ENCODE measurements at regions not wholly inside any gene's neighbourhood (a gene's known extent, or its start where the extent isn't known, plus 50 kb on each side); places are given as distances from the start of the nearest gene placed in this dataset.

DNA sequence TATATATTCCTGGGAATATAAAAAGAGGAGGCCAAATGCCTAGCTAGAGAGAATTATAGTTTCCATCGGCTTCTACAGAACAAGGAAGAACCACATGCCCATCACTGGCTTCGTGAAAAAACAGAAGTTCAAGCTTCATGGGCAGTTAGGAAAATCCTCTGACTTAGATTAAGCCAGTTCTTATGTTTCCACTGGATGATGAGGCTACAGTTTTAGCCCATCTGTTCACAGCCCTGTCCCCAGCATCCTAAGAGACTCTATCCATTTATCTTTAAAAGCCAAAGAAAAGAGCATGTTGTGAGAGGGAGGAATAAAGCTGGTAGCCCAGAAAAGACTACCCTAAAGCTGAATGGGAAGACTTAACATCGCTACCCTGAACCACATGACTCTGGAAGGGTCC, 285.5 kb upstream of the WWC1 start:
- CTCF ChIA-PET (ENCODE audit: partially characterized antibody): no interaction called here
- no peaks in the 10 kb centered on the region for H3K4me1 ChIP-seq (ENCODE audit: insufficient read depth, low read length)
- Mint-ChIP-seq H3K27ac (no peak overlapping the region), H3K9me3 (peaks cover 0 to 2% (median 0%) of the 10 kb centered on the region in 8 donors), H3K4me3 (no peak overlapping the region), H3K36me3 (no peaks in the 10 kb centered on the region), H3K4me1 (no peaks in the 10 kb centered on the region), H3K27me3 (no peaks in the 10 kb centered on the region)
- H3K36me3 ChIP-seq (ENCODE audit: insufficient read depth, low read length): no peaks in the 10 kb centered on the region
- no peak overlapping the region for H3K27ac ChIP-seq (ENCODE audit: low read depth, low read length)
- POLR2A ChIA-PET (ENCODE audit: partially characterized antibody): no interaction called here
- no peaks in the 10 kb centered on the region for H3K27me3 ChIP-seq (ENCODE audit: insufficient read depth, low read length)
- no peaks in the 10 kb centered on the region for H3K9me3 ChIP-seq (ENCODE audit: control insufficient read depth in 1 of 2, low read length in 2 of 2)
- no peak for DNase-seq
- no peak overlapping the region for H3K4me3 ChIP-seq (ENCODE audit: low read length in 2 of 2)
- intact Hi-C loops (cut with micrococcal nuclease): no loop called here

DNA sequence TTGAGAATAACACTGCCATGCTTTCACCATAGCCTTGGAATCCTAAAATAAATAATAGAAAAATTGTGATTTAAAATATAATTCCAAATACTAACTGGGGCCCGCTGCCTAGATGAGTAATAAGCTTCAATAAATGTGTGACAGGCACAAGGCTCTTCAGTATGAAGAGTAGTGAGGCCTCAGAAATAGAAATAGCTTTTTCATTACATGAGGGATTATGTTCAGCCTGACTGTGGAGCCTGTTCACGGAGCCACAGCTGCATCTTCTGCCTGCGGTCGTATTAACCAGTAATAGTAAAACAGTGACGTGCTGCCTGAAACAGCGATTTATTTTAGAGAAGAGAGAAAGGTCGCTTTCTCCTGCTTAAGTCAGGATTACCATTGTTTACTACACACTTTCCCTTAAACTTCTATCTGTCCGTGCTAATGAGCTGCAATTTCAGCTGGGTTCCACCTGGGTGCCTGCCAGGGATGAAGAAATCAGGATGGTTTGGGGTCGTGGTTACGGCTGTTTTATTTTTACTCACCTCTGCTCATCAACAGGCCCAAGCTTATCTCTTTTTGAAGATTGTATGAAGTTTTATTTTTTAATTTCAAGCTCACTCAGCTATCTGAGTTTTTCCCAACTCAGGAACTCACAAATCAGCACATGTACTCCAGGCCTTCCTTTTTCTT, 284.9 kb upstream of the WWC1 start:
- Mint-ChIP-seq H3K4me3 (no peak overlapping the region), H3K27me3 (no peaks in the 10 kb centered on the region), H3K4me1 (no peaks in the 10 kb centered on the region), H3K27ac (no peak overlapping the region), H3K9me3 (peaks cover 0 to 2% (median 0%) of the 10 kb centered on the region in 8 donors), H3K36me3 (no peaks in the 10 kb centered on the region)
- POLR2A ChIA-PET (ENCODE audit: partially characterized antibody): no interaction called here
- DNase-seq: no peak
- Histone ChIP-seq H3K4me1 (ENCODE audit: insufficient read depth, low read length) (no peaks in the 10 kb centered on the region), H3K36me3 (ENCODE audit: insufficient read depth, low read length) (no peaks in the 10 kb centered on the region), H3K27ac (ENCODE audit: low read depth, low read length) (no peak overlapping the region), H3K4me3 (ENCODE audit: low read length in 2 of 2) (no peak overlapping the region), H3K9me3 (ENCODE audit: control insufficient read depth in 1 of 2, low read length in 2 of 2) (no peaks in the 10 kb centered on the region), H3K27me3 (ENCODE audit: insufficient read depth, low read length) (no peaks in the 10 kb centered on the region)
- CTCF ChIA-PET (ENCODE audit: partially characterized antibody): no interaction called here
- intact Hi-C loops (cut with micrococcal nuclease): no loop called here

DNA sequence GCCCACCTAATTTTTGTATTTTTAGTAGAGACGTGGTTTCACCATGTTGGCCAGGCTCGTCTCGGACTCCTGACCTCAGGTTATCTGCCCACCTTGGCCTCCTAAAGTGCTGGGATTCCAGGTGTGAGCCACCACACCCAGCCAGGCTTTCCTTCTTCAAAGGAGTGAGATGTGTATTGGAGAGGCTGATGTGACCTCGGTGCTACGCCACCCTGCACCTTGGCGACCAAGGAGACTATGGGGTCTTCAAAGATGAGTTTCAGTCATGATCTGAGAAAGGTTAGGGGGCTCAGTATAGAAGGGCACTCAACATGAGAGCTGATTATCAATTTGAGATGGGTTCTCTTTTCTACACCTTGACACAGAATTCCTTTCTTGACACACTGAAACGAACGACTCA, 284.2 kb upstream of the WWC1 start:
- POLR2A ChIA-PET (ENCODE audit: partially characterized antibody): no interaction called here
- Mint-ChIP-seq H3K9me3 (peaks cover 0 to 2% (median 0%) of the 10 kb centered on the region in 8 donors), H3K27me3 (no peaks in the 10 kb centered on the region), H3K4me1 (no peaks in the 10 kb centered on the region), H3K36me3 (no peaks in the 10 kb centered on the region), H3K4me3 (no peak overlapping the region), H3K27ac (no peak overlapping the region)
- Histone ChIP-seq H3K27me3 (ENCODE audit: insufficient read depth, low read length) (no peaks in the 10 kb centered on the region), H3K4me1 (ENCODE audit: insufficient read depth, low read length) (no peaks in the 10 kb centered on the region), H3K9me3 (ENCODE audit: control insufficient read depth in 1 of 2, low read length in 2 of 2) (no peaks in the 10 kb centered on the region), H3K36me3 (ENCODE audit: insufficient read depth, low read length) (no peaks in the 10 kb centered on the region), H3K27ac (ENCODE audit: low read depth, low read length) (no peak overlapping the region), H3K4me3 (ENCODE audit: low read length in 2 of 2) (no peak overlapping the region)
- CTCF ChIA-PET (ENCODE audit: partially characterized antibody): interaction anchor here (0.7 kb wide), 2 partner anchors 10 to 88 kb away, joined by 3 read pairs; no protein-coding TSS in a partner anchor
- intact Hi-C loops (cut with micrococcal nuclease): no loop called here
- DNase-seq: no peak

DNA sequence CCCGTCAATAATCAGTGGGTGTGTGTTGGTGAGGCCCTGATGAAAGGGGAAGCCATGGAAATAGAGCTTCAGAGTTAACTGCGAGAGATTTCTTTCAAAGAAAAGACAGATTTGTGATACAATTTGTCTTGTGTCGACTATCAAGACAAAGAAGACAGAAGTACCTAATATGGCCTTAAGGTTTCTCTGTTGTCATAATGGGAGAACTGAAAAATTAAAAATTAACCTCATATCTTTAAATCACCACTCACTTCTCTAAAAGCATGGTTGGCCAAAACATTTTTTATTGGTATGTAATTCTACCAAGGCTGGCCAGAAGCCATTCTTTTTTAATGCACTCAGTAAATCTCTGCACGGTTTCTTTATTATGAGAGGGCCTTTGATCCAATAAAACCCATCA, 282.9 kb upstream of the WWC1 start:
- Mint-ChIP-seq H3K27ac (no peak overlapping the region), H3K36me3 (no peaks in the 10 kb centered on the region), H3K27me3 (no peaks in the 10 kb centered on the region), H3K4me3 (no peak overlapping the region), H3K4me1 (no peaks in the 10 kb centered on the region), H3K9me3 (peaks cover 0 to 2% (median 0%) of the 10 kb centered on the region in 8 donors)
- H3K27ac ChIP-seq (ENCODE audit: low read depth, low read length): no peak overlapping the region
- intact Hi-C loops (cut with micrococcal nuclease): no loop called here
- no peak overlapping the region for H3K4me3 ChIP-seq (ENCODE audit: low read length in 2 of 2)
- no peak for DNase-seq
- no peaks in the 10 kb centered on the region for H3K27me3 ChIP-seq (ENCODE audit: insufficient read depth, low read length)
- CTCF ChIA-PET (ENCODE audit: partially characterized antibody): no interaction called here
- POLR2A ChIA-PET (ENCODE audit: partially characterized antibody): no interaction called here
- H3K9me3 ChIP-seq (ENCODE audit: control insufficient read depth in 1 of 2, low read length in 2 of 2): no peaks in the 10 kb centered on the region
- H3K4me1 ChIP-seq (ENCODE audit: insufficient read depth, low read length): no peaks in the 10 kb centered on the region
- H3K36me3 ChIP-seq (ENCODE audit: insufficient read depth, low read length): no peaks in the 10 kb centered on the region

DNA sequence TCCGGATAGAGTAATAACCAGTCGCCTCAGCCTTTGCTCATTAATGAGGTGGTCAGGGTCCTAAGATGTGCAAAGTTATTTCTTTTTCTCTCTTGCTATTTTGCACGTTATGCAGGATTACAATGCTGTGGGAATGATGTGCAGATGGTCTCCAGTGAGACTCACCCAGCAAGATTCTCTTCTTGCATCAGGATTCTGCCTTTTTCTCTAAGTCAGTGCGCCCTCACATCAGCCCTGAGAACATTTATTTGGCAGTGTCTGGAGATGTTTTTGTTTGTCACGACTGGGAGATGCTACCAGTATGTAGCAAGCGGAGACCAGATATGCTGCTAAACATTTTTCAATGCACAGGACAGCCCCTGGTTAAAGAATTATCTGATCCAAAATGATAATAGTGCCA, 280.3 kb upstream of the WWC1 start:
- Histone ChIP-seq H3K9me3 (ENCODE audit: control insufficient read depth in 1 of 2, low read length in 2 of 2) (no peaks in the 10 kb centered on the region), H3K4me1 (ENCODE audit: insufficient read depth, low read length) (no peaks in the 10 kb centered on the region), H3K27me3 (ENCODE audit: insufficient read depth, low read length) (no peaks in the 10 kb centered on the region), H3K27ac (ENCODE audit: low read depth, low read length) (no peak overlapping the region), H3K36me3 (ENCODE audit: insufficient read depth, low read length) (no peaks in the 10 kb centered on the region), H3K4me3 (ENCODE audit: low read length in 2 of 2) (no peak overlapping the region)
- intact Hi-C loops (cut with micrococcal nuclease): no loop called here
- H3K4me1 Mint-ChIP-seq: no peaks in the 10 kb centered on the region
- ChIA-PET POLR2A (ENCODE audit: partially characterized antibody) (no interaction called here), CTCF (ENCODE audit: partially characterized antibody) (no interaction called here)
- no peaks in the 10 kb centered on the region for H3K36me3 Mint-ChIP-seq
- H3K27ac Mint-ChIP-seq: no peak overlapping the region
- no peak overlapping the region for H3K4me3 Mint-ChIP-seq
- H3K27me3 Mint-ChIP-seq: no peaks in the 10 kb centered on the region
- DNase-seq: no peak
- peaks cover 0 to 2% (median 0%) of the 10 kb centered on the region in 8 donors for H3K9me3 Mint-ChIP-seq

DNA sequence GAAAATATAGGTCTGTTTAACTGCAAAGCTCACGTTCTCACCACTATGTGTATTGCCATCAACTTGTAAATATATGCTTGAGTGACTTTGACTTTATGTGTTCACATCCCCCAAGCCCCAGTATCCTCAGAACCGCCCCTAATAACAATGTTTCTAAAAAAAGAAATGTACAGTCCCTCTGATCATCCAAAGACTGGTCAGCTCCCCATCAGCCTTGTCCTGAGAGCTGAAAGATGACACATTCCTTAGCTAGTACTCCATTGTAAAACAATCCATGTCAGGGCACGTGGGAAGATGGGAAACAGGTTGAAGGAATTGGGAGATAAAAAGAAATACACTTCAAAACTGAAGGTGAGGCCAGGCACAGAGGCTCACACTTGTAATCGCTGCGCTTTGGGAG, 279.4 kb upstream of the WWC1 start:
- CTCF ChIA-PET (ENCODE audit: partially characterized antibody): no interaction called here
- H3K4me3 Mint-ChIP-seq: no peak overlapping the region
- no peaks in the 10 kb centered on the region for H3K9me3 ChIP-seq (ENCODE audit: control insufficient read depth in 1 of 2, low read length in 2 of 2)
- DNase-seq: no peak
- no peak overlapping the region for H3K4me3 ChIP-seq (ENCODE audit: low read length in 2 of 2)
- no peaks in the 10 kb centered on the region for H3K27me3 ChIP-seq (ENCODE audit: insufficient read depth, low read length)
- intact Hi-C loops (cut with micrococcal nuclease): no loop called here
- no peaks in the 10 kb centered on the region for H3K36me3 Mint-ChIP-seq
- H3K36me3 ChIP-seq (ENCODE audit: insufficient read depth, low read length): no peaks in the 10 kb centered on the region
- H3K27ac Mint-ChIP-seq: no peak overlapping the region
- POLR2A ChIA-PET (ENCODE audit: partially characterized antibody): no interaction called here
- H3K27ac ChIP-seq (ENCODE audit: low read depth, low read length): no peak overlapping the region
- no peaks in the 10 kb centered on the region for H3K4me1 Mint-ChIP-seq
- no peaks in the 10 kb centered on the region for H3K4me1 ChIP-seq (ENCODE audit: insufficient read depth, low read length)
- H3K9me3 Mint-ChIP-seq: peaks cover 0 to 2% (median 0%) of the 10 kb centered on the region in 8 donors
- H3K27me3 Mint-ChIP-seq: no peaks in the 10 kb centered on the region

- H3K27me3 Mint-ChIP-seq: no peaks in the 10 kb centered on the region
- no peaks in the 10 kb centered on the region for H3K9me3 ChIP-seq (ENCODE audit: control insufficient read depth in 1 of 2, low read length in 2 of 2)
- H3K36me3 ChIP-seq (ENCODE audit: insufficient read depth, low read length): no peaks in the 10 kb centered on the region
- intact Hi-C loops (cut with micrococcal nuclease): no loop called here
- no peak overlapping the region for H3K4me3 ChIP-seq (ENCODE audit: low read length in 2 of 2)
- CTCF ChIA-PET (ENCODE audit: partially characterized antibody): no interaction called here
- H3K27ac ChIP-seq (ENCODE audit: low read depth, low read length): no peak overlapping the region
- POLR2A ChIA-PET (ENCODE audit: partially characterized antibody): no interaction called here
- H3K36me3 Mint-ChIP-seq: no peaks in the 10 kb centered on the region
- H3K4me1 Mint-ChIP-seq: no peaks in the 10 kb centered on the region
- H3K4me1 ChIP-seq (ENCODE audit: insufficient read depth, low read length): no peaks in the 10 kb centered on the region
- DNase-seq: no peak
- no peak overlapping the region for H3K27ac Mint-ChIP-seq
- H3K9me3 Mint-ChIP-seq: peaks cover 0 to 2% (median 0%) of the 10 kb centered on the region in 8 donors
- H3K27me3 ChIP-seq (ENCODE audit: insufficient read depth, low read length): no peaks in the 10 kb centered on the region
- H3K4me3 Mint-ChIP-seq: no peak overlapping the region
These were observed 277.9 kb upstream of the WWC1 start for GRCh38 chr5:168013546-168013945.

All from CD4-positive, alpha-beta memory T cell (primary cell).